Spleen (tissue), 7 donors: ENCODE measurements at regions not wholly inside any gene's neighbourhood (a gene's known extent, or its start where the extent isn't known, plus 50 kb on each side); places are given as distances from the start of the nearest gene placed in this dataset.

Source experiments
- POLR2A ChIP-seq, 3 donors: fragments of 450-650 bp; IDR thresholded peaks; one replicate each; pipeline ENCODE4 v1.5.1; 2017; ENCODE audit warnings: antibody characterized with exemption in 3 of 3, mild to moderate bottlenecking in 1 of 3
- TF ChIP-seq, protein P1 (sequence below), 11 experiments: fragments of 200-600 bp in 7 of 11; fragments of 450-650 bp in 4 of 11; sonication (generic) in 4 of 11; IDR thresholded peaks in 8 of 11; conservative IDR thresholded peaks in 3 of 11; 1 replicate in 7 of 11; 2 replicates in 4 of 11; pipeline versions ENCODE4 v1.4.0 to v1.8.0; 2016 to 2021; ENCODE audit warnings: antibody characterized with exemption in 11 of 11, inconsistent platforms in 4 of 11, mild to moderate bottlenecking in 1 of 11
- donor health status: DM: no; HTN: no; CAD: no; lungs with moderate emphysema.
- donor health status: DM: no; HTN: no; CAD: no.
- donor health status: DM: no; HTN: no; CAD: no.

DNA sequence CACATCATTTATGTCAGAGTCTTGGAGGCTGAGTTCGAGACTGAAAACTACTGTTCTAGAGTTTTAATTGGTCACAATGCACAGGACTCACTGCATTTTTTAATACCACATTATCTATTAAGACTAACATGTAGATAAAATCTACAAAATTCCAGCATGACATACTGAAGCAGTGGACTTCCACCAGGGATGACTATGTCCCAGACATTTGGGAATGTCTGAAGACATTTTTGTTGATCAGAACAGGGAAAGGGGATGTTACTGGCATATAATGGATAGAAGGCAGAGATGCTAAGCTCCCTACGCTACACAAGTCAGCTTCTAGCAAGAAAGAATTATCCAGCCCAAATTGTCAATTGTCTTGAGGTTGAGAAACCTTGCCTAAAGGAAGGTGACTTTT lies 419.0 kb upstream of the TGFBR2 start:
- TF ChIP-seq, protein P1, sequence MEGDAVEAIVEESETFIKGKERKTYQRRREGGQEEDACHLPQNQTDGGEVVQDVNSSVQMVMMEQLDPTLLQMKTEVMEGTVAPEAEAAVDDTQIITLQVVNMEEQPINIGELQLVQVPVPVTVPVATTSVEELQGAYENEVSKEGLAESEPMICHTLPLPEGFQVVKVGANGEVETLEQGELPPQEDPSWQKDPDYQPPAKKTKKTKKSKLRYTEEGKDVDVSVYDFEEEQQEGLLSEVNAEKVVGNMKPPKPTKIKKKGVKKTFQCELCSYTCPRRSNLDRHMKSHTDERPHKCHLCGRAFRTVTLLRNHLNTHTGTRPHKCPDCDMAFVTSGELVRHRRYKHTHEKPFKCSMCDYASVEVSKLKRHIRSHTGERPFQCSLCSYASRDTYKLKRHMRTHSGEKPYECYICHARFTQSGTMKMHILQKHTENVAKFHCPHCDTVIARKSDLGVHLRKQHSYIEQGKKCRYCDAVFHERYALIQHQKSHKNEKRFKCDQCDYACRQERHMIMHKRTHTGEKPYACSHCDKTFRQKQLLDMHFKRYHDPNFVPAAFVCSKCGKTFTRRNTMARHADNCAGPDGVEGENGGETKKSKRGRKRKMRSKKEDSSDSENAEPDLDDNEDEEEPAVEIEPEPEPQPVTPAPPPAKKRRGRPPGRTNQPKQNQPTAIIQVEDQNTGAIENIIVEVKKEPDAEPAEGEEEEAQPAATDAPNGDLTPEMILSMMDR (IDR thresholded peaks at IDR 0.05 in 8 of 11, conservative IDR thresholded peaks at IDR 0.05 in 3 of 11) = no peak
- no peak for TF ChIP-seq POLR2A (IDR thresholded peaks at IDR 0.05)
